RWPE1 (cell line): ENCODE measurements at regions not wholly inside any gene's neighbourhood (a gene's known extent, or its start where the extent isn't known, plus 50 kb on each side); places are given as distances from the start of the nearest gene placed in this dataset.
"Not testable (repeated sequence)": the region's sequence is repeated elsewhere in the genome, so short reads cannot be mapped to it uniquely, and the experiment has no call there.

Experiments
- CTCF ChIA-PET: fragments of 350-600 bp; sonication (Branson Sonifier 250); formaldehyde crosslinking; extraction: SDS; loops from one replicate; lab custom pipeline; 2021; lab: Yijun Ruan, JAX
- POLR2A ChIA-PET: fragments of 400-600 bp; formaldehyde crosslinking; extraction: SDS; loops from one replicate; lab custom pipeline; 2020; ENCODE audit warnings: antibody characterized with exemption; ENCODE audit not compliant: low non-redundant PET; lab: Yijun Ruan, JAX
- DNase-seq: peaks from one replicate; pipeline ENCODE4 v3.0.0; 2012; ENCODE audit warnings: low spot score
- H3K27ac ChIP-seq: fragments of 450-650 bp; 2 replicates; pipeline ENCODE4 v1.5.1; 2017
- CTCF ChIP-seq: fragments of 450-650 bp; conservative IDR thresholded peaks from 2 replicates; pipeline ENCODE4 v1.5.1; 2017; ENCODE audit warnings: low read depth, mild to moderate bottlenecking

DNA sequence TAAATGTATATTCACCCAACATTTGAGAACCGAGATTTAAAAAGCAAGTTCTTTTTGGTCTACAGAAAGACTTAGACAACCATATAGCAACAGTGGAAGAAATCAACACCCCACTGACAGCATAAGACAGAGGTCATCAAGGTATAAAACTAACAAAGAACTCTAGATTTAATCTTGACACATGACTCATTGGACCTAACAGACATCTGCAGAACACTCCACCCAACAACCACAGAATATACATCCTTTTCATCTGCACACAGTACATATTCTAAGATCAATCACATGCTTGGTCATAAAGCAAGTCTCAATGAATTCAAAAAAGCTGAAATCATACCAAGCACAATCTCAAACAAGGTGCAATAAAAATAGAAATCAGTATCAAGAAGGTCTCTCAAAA lies 65.8 kb downstream of the SPIN4 start:
- no peak for DNase-seq
- CTCF ChIA-PET = no interaction called here
- POLR2A ChIA-PET = no interaction called here
- TF ChIP-seq CTCF = no peak
- H3K27ac ChIP-seq = no peak overlapping the region

- POLR2A ChIA-PET = no interaction called here
- no peak overlapping the region for H3K27ac ChIP-seq
- TF ChIP-seq CTCF = no peak
- CTCF ChIA-PET = no interaction called here
- DNase-seq = no peak
Measured at GRCh38 chrX:63284659-63285058, 66.5 kb downstream of the SPIN4 start.

- ChIA-PET POLR2A (no interaction called here), CTCF (no interaction called here)
- no peak for TF ChIP-seq CTCF
- no peak overlapping the region for H3K27ac ChIP-seq
- DNase-seq = no peak
Measured at GRCh38 chrX:63283348-63283747, 67.8 kb downstream of the SPIN4 start.

GRCh38 chrX:63282828-63283227 lies 68.3 kb downstream of the SPIN4 start:
- POLR2A ChIA-PET = no interaction called here
- no peak for DNase-seq
- no peak for TF ChIP-seq CTCF
- H3K27ac ChIP-seq = no peak overlapping the region
- CTCF ChIA-PET = no interaction called here

- DNase-seq = no peak
- no peak overlapping the region for H3K27ac ChIP-seq
- ChIA-PET POLR2A (no interaction called here), CTCF (no interaction called here)
- no peak for TF ChIP-seq CTCF
Measured at GRCh38 chrX:63282077-63282476, 69.1 kb downstream of the SPIN4 start.

DNA sequence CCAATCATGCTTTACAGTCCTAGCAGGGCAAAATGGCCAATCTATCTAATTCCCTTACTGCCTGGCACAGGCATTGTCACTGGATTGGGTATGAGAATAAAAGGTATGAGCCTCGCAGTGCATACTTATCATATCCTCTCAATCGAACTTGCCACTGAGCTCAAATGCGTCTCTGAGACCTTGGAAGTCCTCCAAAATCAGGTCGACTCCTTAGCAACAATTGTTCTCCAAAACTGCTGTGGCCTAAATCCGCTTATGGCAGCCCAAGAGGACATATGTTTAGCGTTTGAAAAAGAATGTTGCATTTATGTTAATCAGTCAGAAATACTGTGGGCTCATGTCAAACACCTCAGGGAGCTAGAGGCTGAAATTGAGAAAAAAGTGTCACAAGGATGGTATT lies 69.7 kb downstream of the SPIN4 start:
- TF ChIP-seq CTCF = no peak
- DNase-seq = no peak
- ChIA-PET CTCF (no interaction called here), POLR2A (no interaction called here)
- H3K27ac ChIP-seq = no peak overlapping the region

DNA sequence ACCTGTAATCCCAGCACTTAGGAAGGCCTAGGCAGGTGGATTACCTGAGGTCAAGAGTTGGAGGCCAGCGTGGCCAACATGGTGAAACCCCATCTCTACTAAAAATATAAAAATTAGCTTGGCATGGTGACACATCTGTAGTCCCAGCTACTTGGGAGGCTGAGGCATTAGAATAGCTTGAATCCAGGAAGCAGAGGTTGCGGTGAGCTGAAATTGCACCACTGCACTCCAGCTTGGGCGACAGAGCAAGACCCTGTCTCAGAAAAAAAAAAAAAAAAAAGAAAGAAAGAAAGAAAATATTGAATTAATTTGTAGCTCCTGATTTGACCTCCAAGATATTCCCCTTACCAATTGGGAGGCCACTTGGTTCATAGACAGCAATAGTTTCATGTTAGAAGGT lies 73.7 kb downstream of the SPIN4 start:
- POLR2A ChIA-PET, H3K27ac ChIP-seq, DNase-seq: not testable (repeated sequence)
- CTCF ChIA-PET = interaction anchor here (0.7 kb wide), 1 partner anchor 41 kb away, joined by 5 read pairs; no protein-coding TSS in a partner anchor
